GM18519 (cell line): ENCODE measurements at regions not wholly inside any gene's neighbourhood (a gene's known extent, or its start where the extent isn't known, plus 50 kb on each side); places are given as distances from the start of the nearest gene placed in this dataset.

Source experiments
- ATAC-seq: cut with Tn5 transposase; IDR thresholded peaks from one replicate; pipeline ENCODE4 v1.9.1; 2021; ENCODE audit warnings: mild to moderate bottlenecking, moderate library complexity; ENCODE audit not compliant: unreplicated experiment, low FRiP score

GRCh38 chr10:60669501-60669900 is 108.8 kb upstream of the CDK1 start:
- no peak for ATAC-seq

DNA sequence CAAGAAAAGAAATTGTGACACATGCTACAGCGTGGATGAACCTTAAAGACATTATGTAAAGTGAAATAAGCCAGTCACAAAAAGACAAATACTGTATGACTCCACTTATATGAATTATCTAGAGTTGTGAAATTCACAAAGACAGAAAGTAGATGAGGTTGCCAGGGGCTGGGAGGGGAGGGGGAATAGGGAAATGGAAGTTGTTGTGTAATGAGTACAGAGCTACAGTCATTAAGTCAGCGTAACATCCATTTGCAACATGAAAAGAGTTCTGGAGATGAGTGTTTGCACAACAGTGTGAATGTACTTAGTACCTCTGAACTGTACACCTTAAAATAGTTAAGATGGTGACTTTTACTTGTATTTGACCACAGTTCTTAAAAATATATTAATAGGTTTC is 112.1 kb upstream of the CDK1 start:
- no peak for ATAC-seq

DNA sequence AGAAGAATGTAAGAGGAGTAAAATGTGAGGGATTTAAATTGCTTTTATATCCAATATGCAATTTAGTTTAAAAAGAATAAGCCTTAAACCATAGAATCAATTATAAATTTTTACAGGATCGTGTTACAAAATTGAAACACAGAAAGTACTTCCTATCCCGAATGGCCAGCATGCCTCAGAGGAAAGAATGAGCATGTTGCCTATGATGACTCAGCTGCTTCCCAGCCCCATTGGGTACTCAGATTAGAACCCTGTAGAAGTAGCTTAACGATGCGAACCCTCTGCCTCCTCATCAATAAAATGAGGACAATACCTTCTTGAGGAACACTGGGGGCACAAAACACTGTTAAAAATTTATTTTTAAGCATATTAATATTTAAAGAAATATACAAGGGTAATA is 113.4 kb upstream of the CDK1 start:
- ATAC-seq: no peak

DNA sequence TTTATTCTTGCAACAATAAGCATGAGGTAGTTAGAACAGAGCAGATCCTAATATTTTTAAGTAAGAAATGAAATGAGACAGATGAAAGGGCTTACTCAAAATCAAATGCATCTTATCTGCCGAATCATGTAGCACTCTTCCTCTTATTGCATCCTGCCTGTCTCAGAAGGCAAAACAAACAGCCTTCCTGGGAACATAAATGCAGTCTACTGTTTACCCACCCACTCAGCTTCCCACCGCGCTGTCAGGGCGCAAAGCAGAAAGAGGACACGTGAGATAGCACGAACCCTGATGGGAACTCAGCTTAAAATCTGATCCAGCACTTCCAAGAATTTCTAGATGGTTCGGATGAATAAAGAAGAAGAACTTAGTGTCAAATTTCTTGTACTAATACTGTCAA is 114.4 kb upstream of the CDK1 start:
- ATAC-seq: no peak

DNA sequence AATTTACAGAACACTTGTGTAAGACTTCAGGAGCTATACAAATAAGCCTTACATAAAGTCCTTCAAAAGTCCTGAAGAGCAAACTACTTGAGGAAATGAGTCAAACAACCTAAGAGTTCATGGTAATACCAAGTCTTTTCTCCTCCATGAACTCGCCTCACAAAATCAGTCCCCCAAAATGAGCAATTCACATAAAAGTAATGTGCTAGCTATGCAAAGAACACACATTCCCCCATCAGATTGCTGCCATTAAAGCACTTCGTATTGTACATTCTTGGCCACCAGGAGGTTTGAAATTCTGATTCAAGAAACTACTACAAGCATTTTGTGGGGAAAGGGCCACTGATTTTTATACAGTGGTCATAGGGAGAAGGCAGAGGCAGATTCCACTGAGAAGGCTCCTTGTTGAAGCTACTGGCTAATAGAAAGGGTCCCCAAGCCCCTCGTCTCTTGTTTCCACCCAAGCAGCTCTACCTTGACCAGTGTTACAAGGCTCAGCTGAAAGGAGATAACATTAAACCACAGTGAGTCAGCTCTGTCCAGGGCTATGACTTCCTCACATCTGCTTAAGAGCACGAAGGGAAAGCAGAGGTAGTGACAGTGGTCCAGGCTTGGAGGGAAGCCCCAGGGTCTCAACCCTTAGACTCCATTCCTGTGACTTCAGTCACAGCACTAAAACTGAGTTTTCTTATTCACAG is 115.2 kb upstream of the CDK1 start:
- ATAC-seq: no peak

GRCh38 chr10:60661637-60662036 is 116.6 kb upstream of the CDK1 start:
- no peak for ATAC-seq

DNA sequence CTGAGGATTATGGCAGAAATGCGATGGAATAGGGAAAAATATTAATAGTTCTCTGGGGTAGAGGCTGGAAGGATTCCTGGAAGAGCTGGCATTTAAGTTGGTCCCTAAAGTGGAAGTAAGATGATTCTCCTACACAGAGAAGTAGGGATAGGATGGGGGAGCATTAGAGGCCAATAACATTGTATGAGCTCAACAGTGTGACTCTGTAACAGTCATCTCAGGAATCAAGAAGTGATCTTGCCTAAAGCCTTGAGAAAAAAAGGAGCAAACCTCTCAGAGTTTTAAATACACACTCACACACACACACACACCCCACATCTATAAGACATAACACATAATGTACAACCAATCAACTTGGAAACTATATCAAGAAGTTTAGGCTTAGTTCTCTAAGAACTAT is 117.7 kb upstream of the CDK1 start:
- ATAC-seq: no peak

- ATAC-seq: no peak
These were observed 123.3 kb upstream of the CDK1 start for GRCh38 chr10:60654813-60655464.

DNA sequence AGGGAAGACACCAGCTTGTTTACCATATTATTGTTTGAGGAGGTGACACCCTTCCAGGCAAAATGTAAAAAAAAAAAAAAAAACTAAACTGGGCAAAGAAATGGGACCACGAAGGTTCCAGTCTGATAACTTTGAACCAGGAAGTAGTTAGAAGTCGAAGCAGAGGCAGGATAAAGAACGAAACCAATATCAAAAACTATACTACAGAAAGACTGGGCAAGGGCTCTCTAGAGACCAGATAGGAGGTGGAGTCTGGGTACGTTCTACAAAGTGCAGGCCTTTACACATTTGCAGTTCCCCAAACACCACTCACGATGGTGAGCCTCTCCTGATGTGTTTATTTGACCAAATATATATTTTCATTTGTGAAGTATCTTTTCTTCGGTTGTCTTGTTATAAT is 125.7 kb upstream of the CDK1 start:
- peak; percentile 91 for ATAC-seq

DNA sequence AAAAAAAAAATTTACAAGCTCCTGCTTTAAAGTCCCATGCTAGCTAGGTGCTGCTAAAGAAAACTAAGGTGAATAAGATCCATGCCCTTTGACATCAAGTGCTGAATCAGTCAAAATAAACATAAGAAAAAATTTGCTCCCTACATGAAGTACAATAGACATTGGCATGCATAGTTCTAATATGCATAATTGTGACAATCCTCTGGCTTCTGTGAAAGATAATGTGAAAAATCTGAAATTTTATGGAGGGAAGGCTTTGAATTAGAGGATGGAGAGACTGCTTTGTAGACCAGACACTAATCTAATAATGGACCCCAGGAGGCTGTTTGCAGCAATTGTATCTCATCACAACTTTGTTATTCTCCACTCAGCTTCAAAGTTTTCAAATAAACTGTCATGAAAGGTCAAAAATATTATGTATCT is 127.9 kb upstream of the CDK1 start:
- ATAC-seq: no peak

DNA sequence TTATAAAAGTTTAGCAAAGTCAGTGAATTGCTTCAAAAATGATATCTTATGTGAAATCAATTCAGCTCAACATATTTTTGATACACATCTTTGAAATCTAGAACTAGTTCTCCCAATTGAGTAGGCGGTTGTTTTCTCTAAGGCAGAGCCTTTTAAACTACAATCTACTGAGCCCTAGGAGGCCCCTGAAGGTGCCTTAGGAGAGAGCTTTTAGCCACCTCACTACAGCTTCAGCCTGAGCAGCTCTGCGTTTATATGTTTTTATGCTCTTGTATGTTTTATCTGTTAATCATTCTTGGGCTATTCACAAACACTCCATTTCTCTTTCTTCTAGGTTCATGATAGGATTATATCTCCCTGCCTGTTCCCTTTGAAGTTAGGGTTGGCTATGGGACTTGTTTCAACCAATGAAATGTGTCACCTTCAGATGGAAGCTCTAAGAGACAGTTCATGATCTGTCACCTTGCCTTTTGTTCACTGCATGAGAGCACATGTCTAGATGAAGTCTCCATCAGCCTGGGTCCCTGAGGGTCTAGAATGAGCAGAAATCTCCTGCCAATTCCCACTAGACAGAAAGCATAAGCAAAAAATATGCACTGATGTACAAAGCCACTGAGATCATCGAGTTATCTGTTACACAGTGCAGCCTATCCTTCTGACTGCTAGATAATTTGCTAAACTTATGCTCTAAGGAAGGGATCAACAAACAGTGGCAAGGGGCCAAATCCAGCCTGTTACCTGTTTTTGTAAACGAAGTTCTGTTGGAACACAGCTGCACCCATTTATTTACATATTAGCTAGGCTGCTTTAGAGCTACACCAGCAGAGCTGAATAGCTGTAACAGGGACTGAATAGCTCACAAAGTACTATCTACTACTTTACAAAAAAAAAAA is 128.5 kb upstream of the CDK1 start:
- no peak for ATAC-seq

- ATAC-seq: no peak
These were observed 129.5 kb upstream of the CDK1 start for GRCh38 chr10:60648761-60649160.

- ATAC-seq: peak; percentile 73
These were observed 131.1 kb upstream of the CDK1 start for GRCh38 chr10:60646966-60647796.

- no peak for ATAC-seq
These were observed 132.3 kb upstream of the CDK1 start for GRCh38 chr10:60645980-60646379.

- ATAC-seq: no peak
These were observed 133.7 kb upstream of the CDK1 start for GRCh38 chr10:60644436-60645130.

GRCh38 chr10:60643874-60644273 is 134.4 kb upstream of the CDK1 start:
- ATAC-seq: no peak

DNA sequence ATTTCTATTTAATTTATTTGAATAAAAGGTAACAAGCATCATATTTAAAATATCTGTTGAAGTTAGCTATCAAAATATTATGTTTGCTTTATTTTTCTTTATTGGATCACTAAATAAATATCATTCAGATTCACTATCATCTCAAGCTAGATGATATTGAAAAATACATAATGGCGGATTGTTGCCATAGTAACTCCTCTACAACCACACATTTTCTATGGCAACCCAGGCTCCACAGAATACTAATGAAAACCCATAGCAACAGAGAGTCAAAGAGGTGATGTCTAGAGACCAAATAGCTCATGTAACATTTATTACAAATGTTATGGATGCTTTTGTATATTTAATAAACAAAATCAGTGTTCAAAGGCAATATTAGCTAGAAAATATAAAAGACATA is 148.9 kb upstream of the CDK1 start:
- no peak for ATAC-seq

DNA sequence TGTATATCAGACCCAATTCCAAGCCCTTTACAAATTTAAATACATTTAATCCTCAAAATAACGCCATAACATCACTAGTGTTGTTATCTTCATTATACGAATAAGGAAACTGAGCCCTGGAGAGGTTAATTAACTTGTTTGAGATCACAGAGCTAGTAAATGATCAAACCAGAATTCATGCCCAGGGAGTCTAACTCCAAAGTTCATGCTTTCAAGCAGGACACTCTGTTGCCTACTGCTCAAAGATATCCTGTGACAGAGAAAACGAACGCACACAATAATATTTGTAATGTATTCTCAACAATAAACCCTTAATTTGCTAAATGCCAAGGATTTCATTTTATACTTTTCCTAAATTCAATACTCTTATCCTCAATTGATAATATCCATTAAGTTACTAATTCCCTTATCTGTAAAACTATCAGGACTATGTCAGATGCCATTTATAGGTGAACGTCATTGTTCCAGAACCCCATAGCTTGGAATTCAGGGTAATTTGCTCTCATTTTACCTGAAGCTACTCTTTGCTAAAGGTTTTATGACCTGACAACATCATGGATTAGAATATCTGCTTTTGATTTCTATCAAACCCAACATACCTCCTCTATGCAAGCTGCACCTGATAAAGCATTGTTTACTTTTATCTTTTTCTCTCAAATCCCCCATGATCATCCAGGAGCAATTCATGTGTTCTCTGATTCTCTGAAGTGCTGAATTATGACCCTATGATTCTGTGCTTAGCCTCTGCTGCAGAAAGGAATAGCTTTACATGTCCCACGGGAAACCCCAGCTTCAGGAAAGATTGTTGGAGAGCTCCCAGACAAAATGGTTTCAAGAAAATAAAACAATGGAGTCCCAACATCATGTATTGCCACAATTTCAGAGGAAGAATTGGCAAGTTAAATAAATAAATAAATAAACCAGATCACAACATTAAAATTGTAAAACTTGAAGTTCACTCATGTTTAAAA is 150.2 kb upstream of the CDK1 start:
- no peak for ATAC-seq

DNA sequence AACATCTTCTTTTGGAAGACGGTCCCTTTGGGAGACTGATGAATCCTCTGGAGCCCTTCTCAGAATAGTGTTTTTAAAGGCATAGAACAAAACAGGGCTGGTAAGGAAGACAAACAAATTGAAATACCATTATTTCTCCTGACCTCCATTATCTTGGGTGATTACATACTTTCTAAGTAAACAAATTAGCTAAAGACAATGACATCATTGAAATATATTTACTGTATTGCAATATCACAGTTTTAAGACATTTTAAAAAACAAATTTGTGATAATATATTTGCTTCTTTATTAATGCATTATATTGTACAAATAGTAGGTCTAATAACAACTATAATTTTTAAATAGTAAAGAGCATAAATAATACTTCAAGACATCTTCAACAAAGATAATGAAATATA is 152.2 kb upstream of the CDK1 start:
- no peak for ATAC-seq
